Ovary (tissue), 3 donors: ENCODE measurements at regions not wholly inside any gene's neighbourhood (a gene's known extent, or its start where the extent isn't known, plus 50 kb on each side); places are given as distances from the start of the nearest gene placed in this dataset.

Source experiments
- CTCF ChIP-seq, 3 donors: fragments of 450-650 bp in 2 of 3; fragments of 200-600 bp in 1 of 3; IDR thresholded peaks; one replicate each; pipeline versions ENCODE4 v1.5.1 to v1.8.0; 2016 to 2022; ENCODE audit warnings: antibody characterized with exemption in 3 of 3, mild to moderate bottlenecking in 1 of 3
- POLR2A ChIP-seq: fragments of 450-650 bp; IDR thresholded peaks from one replicate; pipeline ENCODE4 v1.6.1; 2017; ENCODE audit warnings: antibody characterized with exemption, mild to moderate bottlenecking, moderate library complexity
- donor health status: DM: no; HTN: no; CAD: no.

DNA sequence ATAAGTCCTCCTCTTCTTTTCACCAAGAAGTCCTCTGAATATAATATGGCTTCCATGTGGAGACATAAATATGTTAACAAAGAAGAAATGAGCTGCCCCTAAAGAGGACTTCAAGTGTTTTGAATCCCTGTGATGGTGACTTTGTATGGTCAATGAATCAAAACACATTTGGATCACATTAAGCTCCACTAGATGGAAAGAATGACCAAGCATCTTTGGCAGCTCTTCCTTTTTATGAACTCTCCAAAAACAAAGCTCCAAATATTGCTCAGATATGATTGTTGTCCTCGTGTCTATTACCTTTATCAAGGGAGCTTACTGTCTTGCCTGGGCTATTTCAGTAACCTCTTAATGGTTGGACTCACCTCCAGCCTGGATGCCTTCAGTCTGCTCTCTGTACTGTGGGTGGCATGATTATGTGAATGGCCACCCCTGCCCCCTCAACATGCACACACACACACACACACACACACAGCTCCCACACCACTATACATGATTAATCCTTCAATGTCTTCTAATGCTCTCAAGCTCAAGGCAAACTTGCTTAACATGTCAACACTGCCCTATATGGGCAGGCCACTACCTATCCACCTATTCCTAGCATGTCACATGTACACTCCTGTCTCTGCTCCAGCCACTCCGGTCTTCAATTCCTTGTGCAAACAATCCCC, 346.6 kb upstream of the SALL1 start:
- TF ChIP-seq CTCF (IDR thresholded peaks at IDR 0.05) (no peak), POLR2A (no peak)
